Neural progenitor cell (in vitro differentiated cells): ENCODE measurements at regions not wholly inside any gene's neighbourhood (a gene's known extent, or its start where the extent isn't known, plus 50 kb on each side); places are given as distances from the start of the nearest gene placed in this dataset.

ENCODE experiments used
- DNase-seq: peaks from one replicate; pipeline ENCODE4 v3.0.0-alpha.2; 2016; ENCODE audit warnings: low spot score
- H2AFZ ChIP-seq: fragments of 200-600 bp; sonication (generic); replicated peaks from 2 replicates; pipeline ENCODE4 v1.6.1; 2016; ENCODE audit warnings: antibody characterized with exemption
- H3F3A ChIP-seq: fragments of 200-600 bp; sonication (generic); 2 replicates; pipeline ENCODE4 v1.6.1; 2016; ENCODE audit warnings: antibody characterized with exemption, low read depth
- H3K27ac ChIP-seq: fragments of 200-600 bp; sonication (generic); 2 replicates; pipeline ENCODE4 v1.5.1; 2016; ENCODE audit warnings: mild to moderate bottlenecking
- H3K27me3 ChIP-seq: fragments of 200-600 bp; sonication (generic); 2 replicates; pipeline ENCODE4 v1.6.1; 2016; ENCODE audit warnings: mild to moderate bottlenecking, moderate library complexity
- H3K36me3 ChIP-seq: fragments of 200-600 bp; sonication (generic); 2 replicates; pipeline ENCODE4 v1.5.1; 2016
- H3K4me1 ChIP-seq: fragments of 200-600 bp; sonication (generic); 2 replicates; pipeline ENCODE4 v1.6.1; 2016; ENCODE audit warnings: mixed run types
- H3K4me2 ChIP-seq: fragments of 200-600 bp; sonication (generic); 2 replicates; pipeline ENCODE4 v1.6.1; 2016
- H3K4me3 ChIP-seq: fragments of 200-600 bp; sonication (generic); 2 replicates; pipeline ENCODE4 v1.5.1; 2016
- H3K79me2 ChIP-seq: fragments of 200-600 bp; sonication (generic); 2 replicates; pipeline ENCODE4 v1.6.1; 2016; ENCODE audit warnings: low read depth
- H3K9ac ChIP-seq: fragments of 200-600 bp; sonication (generic); 2 replicates; pipeline ENCODE4 v1.6.1; 2016
- H3K9me3 ChIP-seq: fragments of 200-600 bp; sonication (generic); 2 replicates; pipeline ENCODE4 v1.5.1; 2016; ENCODE audit warnings: low read depth
- H4K20me1 ChIP-seq: fragments of 200-600 bp; sonication (generic); 2 replicates; pipeline ENCODE4 v1.6.1; 2016; ENCODE audit warnings: low read depth
- H3K27ac Mint-ChIP-seq: 3 replicates; pipeline ENCODE4 v1.8.0; 2021; ENCODE audit warnings: mixed read lengths
- H3K27me3 Mint-ChIP-seq: 2 replicates; pipeline ENCODE4 v1.8.0; 2022; ENCODE audit warnings: low read depth, mild to moderate bottlenecking, inconsistent platforms, moderate library complexity, mixed read lengths; ENCODE audit not compliant: insufficient read depth
- H3K36me3 Mint-ChIP-seq: 3 replicates; pipeline ENCODE4 v1.8.0; 2021; ENCODE audit warnings: mixed read lengths
- H3K4me1 Mint-ChIP-seq: 3 replicates; pipeline ENCODE4 v1.8.0; 2021; ENCODE audit warnings: mixed read lengths
- H3K4me3 Mint-ChIP-seq: 3 replicates; pipeline ENCODE4 v1.8.0; 2021; ENCODE audit warnings: mild to moderate bottlenecking, moderate library complexity, mixed read lengths
- H3K9me3 Mint-ChIP-seq: 3 replicates; pipeline ENCODE4 v1.8.0; 2020; ENCODE audit warnings: mixed read lengths
- EZH2 ChIP-seq: fragments of 200-600 bp; sonication (generic); IDR thresholded peaks from 2 replicates; pipeline ENCODE4 v1.6.1; 2017; ENCODE audit warnings: antibody characterized with exemption, mild to moderate bottlenecking, moderate library complexity
- EZH2phosphoT487 ChIP-seq: fragments of 200-600 bp; sonication (generic); IDR thresholded peaks from 2 replicates; pipeline ENCODE4 v1.6.1; 2017; ENCODE audit warnings: antibody characterized with exemption
- TF ChIP-seq, protein P1 (sequence below): fragments of 200-600 bp; sonication (generic); IDR thresholded peaks from 2 replicates; pipeline ENCODE4 v1.5.1; 2017; ENCODE audit warnings: antibody characterized with exemption, mild to moderate bottlenecking

- H3K9ac ChIP-seq = no peak overlapping the region
- H2AFZ ChIP-seq = no peak overlapping the region
- no peak overlapping the region for H3K4me2 ChIP-seq
- DNase-seq = no peak
- no peak overlapping the region for H3K4me3 ChIP-seq
- H3K4me1 ChIP-seq = no peaks in the 10 kb centered on the region
- H3K36me3 Mint-ChIP-seq = no peaks in the 10 kb centered on the region
- no peaks in the 10 kb centered on the region for H3K79me2 ChIP-seq
- peaks cover 5% of the 10 kb centered on the region for H3K27me3 Mint-ChIP-seq
- H3K4me1 Mint-ChIP-seq = no peaks in the 10 kb centered on the region
- H3K27me3 ChIP-seq = no peaks in the 10 kb centered on the region
- no peaks in the 10 kb centered on the region for H3K9me3 ChIP-seq
- H3K27ac ChIP-seq = no peak overlapping the region
- no peaks in the 10 kb centered on the region for H3F3A ChIP-seq
- H4K20me1 ChIP-seq = no peaks in the 10 kb centered on the region
- no peak overlapping the region for H3K27ac Mint-ChIP-seq
- H3K9me3 Mint-ChIP-seq = no peaks in the 10 kb centered on the region
- TF ChIP-seq EZH2phosphoT487 (no peak), EZH2 (no peak)
- TF ChIP-seq, protein P1, sequence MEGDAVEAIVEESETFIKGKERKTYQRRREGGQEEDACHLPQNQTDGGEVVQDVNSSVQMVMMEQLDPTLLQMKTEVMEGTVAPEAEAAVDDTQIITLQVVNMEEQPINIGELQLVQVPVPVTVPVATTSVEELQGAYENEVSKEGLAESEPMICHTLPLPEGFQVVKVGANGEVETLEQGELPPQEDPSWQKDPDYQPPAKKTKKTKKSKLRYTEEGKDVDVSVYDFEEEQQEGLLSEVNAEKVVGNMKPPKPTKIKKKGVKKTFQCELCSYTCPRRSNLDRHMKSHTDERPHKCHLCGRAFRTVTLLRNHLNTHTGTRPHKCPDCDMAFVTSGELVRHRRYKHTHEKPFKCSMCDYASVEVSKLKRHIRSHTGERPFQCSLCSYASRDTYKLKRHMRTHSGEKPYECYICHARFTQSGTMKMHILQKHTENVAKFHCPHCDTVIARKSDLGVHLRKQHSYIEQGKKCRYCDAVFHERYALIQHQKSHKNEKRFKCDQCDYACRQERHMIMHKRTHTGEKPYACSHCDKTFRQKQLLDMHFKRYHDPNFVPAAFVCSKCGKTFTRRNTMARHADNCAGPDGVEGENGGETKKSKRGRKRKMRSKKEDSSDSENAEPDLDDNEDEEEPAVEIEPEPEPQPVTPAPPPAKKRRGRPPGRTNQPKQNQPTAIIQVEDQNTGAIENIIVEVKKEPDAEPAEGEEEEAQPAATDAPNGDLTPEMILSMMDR = no peak
- H3K36me3 ChIP-seq = no peaks in the 10 kb centered on the region
- H3K4me3 Mint-ChIP-seq = no peak overlapping the region
Measured at GRCh38 chr3:59381282-59381681, 331.5 kb upstream of the CFAP20DC start.

- Histone ChIP-seq H4K20me1 (no peaks in the 10 kb centered on the region), H3K9ac (no peak overlapping the region), H3K36me3 (no peaks in the 10 kb centered on the region), H3K79me2 (no peaks in the 10 kb centered on the region), H3K4me3 (no peak overlapping the region), H3F3A (no peaks in the 10 kb centered on the region), H3K27me3 (no peaks in the 10 kb centered on the region), H3K4me2 (no peak overlapping the region), H2AFZ (no peak overlapping the region), H3K4me1 (peaks cover 1% of the 10 kb centered on the region), H3K9me3 (no peaks in the 10 kb centered on the region), H3K27ac (no peak overlapping the region)
- no peak overlapping the region for H3K4me3 Mint-ChIP-seq
- H3K4me1 Mint-ChIP-seq = peaks cover under 1% of the 10 kb centered on the region
- TF ChIP-seq EZH2phosphoT487 (no peak), EZH2 (no peak)
- TF ChIP-seq, protein P1 = no peak
- H3K27ac Mint-ChIP-seq = no peak overlapping the region
- no peaks in the 10 kb centered on the region for H3K9me3 Mint-ChIP-seq
- peaks cover 5% of the 10 kb centered on the region for H3K27me3 Mint-ChIP-seq
- DNase-seq = no peak
- H3K36me3 Mint-ChIP-seq = no peaks in the 10 kb centered on the region
Measured at GRCh38 chr3:59380146-59380545, 330.3 kb upstream of the CFAP20DC start.

DNA sequence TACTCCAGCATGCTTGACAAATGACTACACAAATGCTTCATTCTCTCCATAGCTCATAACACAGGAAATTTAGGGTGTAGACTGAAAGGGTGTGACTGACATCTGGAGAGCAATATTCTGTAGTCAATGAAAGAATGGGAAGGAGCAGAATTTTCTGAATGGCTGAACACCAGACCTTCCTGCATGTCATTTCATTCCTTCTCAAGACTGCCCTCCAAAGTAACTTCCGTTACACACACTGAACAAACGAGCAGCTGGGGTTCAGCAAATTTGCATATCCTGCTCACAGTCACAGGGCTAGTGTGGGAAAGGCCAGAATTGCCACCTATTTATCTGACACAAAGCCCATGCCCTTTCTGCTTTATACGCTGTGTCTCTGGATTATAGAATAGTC lies 325.0 kb upstream of the CFAP20DC start:
- Histone ChIP-seq H3K27ac (no peak overlapping the region), H3K79me2 (no peaks in the 10 kb centered on the region), H3K4me1 (peaks cover 9% of the 10 kb centered on the region), H3F3A (no peaks in the 10 kb centered on the region), H3K27me3 (no peaks in the 10 kb centered on the region), H3K4me3 (no peak overlapping the region), H3K9ac (no peak overlapping the region), H4K20me1 (no peaks in the 10 kb centered on the region), H3K36me3 (no peaks in the 10 kb centered on the region), H3K9me3 (no peaks in the 10 kb centered on the region), H3K4me2 (peak overlapping the region; percentile 9), H2AFZ (no peak overlapping the region)
- Mint-ChIP-seq H3K27me3 (peaks cover 4% of the 10 kb centered on the region), H3K9me3 (no peaks in the 10 kb centered on the region), H3K4me3 (no peak overlapping the region), H3K4me1 (peaks cover 24% of the 10 kb centered on the region), H3K27ac (no peak overlapping the region), H3K36me3 (no peaks in the 10 kb centered on the region)
- TF ChIP-seq EZH2 (no peak), EZH2phosphoT487 (no peak)
- TF ChIP-seq, protein P1 = no peak
- peak; percentile 48 for DNase-seq
